ENCODE measurements at regions not wholly inside any gene's neighbourhood (a gene's known extent, or its start where the extent isn't known, plus 50 kb on each side); places are given as distances from the start of the nearest gene placed in this dataset.

- no peak for TF ChIP-seq CEBPZ (IDR thresholded peaks at IDR 0.05; ENCODE audit: low read depth, low read length)
- no peak for TF ChIP-seq BMI1 (IDR thresholded peaks at IDR 0.05; ENCODE audit: borderline replicate concordance)
- no peak for TF ChIP-seq ATF2 (IDR thresholded peaks at IDR 0.05; ENCODE audit: low read length)
Observed at GRCh38 chr9:13857521-13857920, 456.4 kb downstream of the NFIB start (continued).

GRCh38 chr9:13847270-13847669, 466.7 kb downstream of the NFIB start:
- FAIRE-seq, result no peak
- H3K4me1 ChIP-seq (ENCODE audit: control insufficient read depth, insufficient read depth, low read length), result no peaks in the 10 kb centered on the region
- TF ChIP-seq HDGF (IDR thresholded peaks at IDR 0.05) (no peak), BCL3 (IDR thresholded peaks at IDR 0.05; ENCODE audit: borderline replicate concordance, insufficient read depth, low read depth, low read length, poor library complexity, severe bottlenecking) (no peak), RELB (IDR thresholded peaks at IDR 0.05; ENCODE audit: low read depth) (no peak), CEBPB (IDR thresholded peaks at IDR 0.05; ENCODE audit: borderline replicate concordance in 1 of 2, low read depth in 2 of 2, low read length in 2 of 2) (no peak)
- TF ChIP-seq, protein P1, sequence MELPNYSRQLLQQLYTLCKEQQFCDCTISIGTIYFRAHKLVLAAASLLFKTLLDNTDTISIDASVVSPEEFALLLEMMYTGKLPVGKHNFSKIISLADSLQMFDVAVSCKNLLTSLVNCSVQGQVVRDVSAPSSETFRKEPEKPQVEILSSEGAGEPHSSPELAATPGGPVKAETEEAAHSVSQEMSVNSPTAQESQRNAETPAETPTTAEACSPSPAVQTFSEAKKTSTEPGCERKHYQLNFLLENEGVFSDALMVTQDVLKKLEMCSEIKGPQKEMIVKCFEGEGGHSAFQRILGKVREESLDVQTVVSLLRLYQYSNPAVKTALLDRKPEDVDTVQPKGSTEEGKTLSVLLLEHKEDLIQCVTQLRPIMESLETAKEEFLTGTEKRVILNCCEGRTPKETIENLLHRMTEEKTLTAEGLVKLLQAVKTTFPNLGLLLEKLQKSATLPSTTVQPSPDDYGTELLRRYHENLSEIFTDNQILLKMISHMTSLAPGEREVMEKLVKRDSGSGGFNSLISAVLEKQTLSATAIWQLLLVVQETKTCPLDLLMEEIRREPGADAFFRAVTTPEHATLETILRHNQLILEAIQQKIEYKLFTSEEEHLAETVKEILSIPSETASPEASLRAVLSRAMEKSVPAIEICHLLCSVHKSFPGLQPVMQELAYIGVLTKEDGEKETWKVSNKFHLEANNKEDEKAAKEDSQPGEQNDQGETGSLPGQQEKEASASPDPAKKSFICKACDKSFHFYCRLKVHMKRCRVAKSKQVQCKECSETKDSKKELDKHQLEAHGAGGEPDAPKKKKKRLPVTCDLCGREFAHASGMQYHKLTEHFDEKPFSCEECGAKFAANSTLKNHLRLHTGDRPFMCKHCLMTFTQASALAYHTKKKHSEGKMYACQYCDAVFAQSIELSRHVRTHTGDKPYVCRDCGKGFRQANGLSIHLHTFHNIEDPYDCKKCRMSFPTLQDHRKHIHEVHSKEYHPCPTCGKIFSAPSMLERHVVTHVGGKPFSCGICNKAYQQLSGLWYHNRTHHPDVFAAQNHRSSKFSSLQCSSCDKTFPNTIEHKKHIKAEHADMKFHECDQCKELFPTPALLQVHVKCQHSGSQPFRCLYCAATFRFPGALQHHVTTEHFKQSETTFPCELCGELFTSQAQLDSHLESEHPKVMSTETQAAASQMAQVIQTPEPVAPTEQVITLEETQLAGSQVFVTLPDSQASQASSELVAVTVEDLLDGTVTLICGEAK (IDR thresholded peaks at IDR 0.05; ENCODE audit: borderline replicate concordance), result no peak

More at GRCh38 chr9:13847270-13847669, 466.7 kb downstream of the NFIB start:
- no peaks in the 10 kb centered on the region for H3K27me3 ChIP-seq (replicated peaks in 1 of 2; ENCODE audit: control insufficient read depth in 2 of 2, insufficient read depth in 2 of 2, low read length in 1 of 2)
- H3K36me3 ChIP-seq (ENCODE audit: control insufficient read depth in 2 of 2, insufficient read depth in 2 of 2, low read length in 1 of 2), result no peaks in the 10 kb centered on the region
- H3K9ac ChIP-seq (ENCODE audit: control insufficient read depth, insufficient read depth, low read length), result no peak overlapping the region
- ChIA-PET POLR2A (no interaction called here), CTCF (interaction anchor here (1.0 kb wide), 1 partner anchor 12 kb away, joined by 3 read pairs; no protein-coding TSS in a partner anchor), RAD21 (ENCODE audit: unreplicated experiment) (no interaction called here), SMC1A (ENCODE audit: uncharacterized antibody, unreplicated experiment) (no interaction called here)
- ATAC-seq (no peak), DNase-seq (ENCODE audit: low read depth, low spot score) (no peak)
- H3K4me3 ChIP-seq, result no peak overlapping the region
- WGBS (ENCODE audit: insufficient coverage, insufficient replicate concordance, low lambda C conversion rate, missing lambda C conversion rate), result 0% methylated on average over 2 of the region's 2 CpGs
- H3K4me2 ChIP-seq (ENCODE audit: control insufficient read depth, insufficient read depth), result no peak overlapping the region
- intact Hi-C loops (cut with micrococcal nuclease; ENCODE audit: unreplicated experiment) (no loop called here), in situ Hi-C loops (cut with MboI) (no loop called here)
- no peak overlapping the region for H2AFZ ChIP-seq (ENCODE audit: control insufficient read depth, low read depth, low read length)
- H3K27ac ChIP-seq (ENCODE audit: control insufficient read depth, insufficient read depth), result no peak overlapping the region
- no peaks in the 10 kb centered on the region for H4K20me1 ChIP-seq (ENCODE audit: control insufficient read depth, insufficient read depth)
- no TSS peak for BruUV-seq (replicated peaks)
- no peaks in the 10 kb centered on the region for H3K9me3 ChIP-seq (replicated peaks; ENCODE audit: control insufficient read depth, insufficient read depth, low read length)
- H3K79me2 ChIP-seq (ENCODE audit: control insufficient read depth, insufficient read depth, low read length), result no peaks in the 10 kb centered on the region
